ENCODE measurements at regions not wholly inside any gene's neighbourhood (a gene's known extent, or its start where the extent isn't known, plus 50 kb on each side); places are given as distances from the start of the nearest gene placed in this dataset.

GRCh38 chr10:29715296-29715695, 80.5 kb upstream of the SVIL start:
- no peaks in the 10 kb centered on the region for H3K4me1 ChIP-seq (ENCODE audit: control insufficient read depth in 2 of 3, insufficient read depth in 2 of 3, low read depth in 1 of 3, low read length in 3 of 3)
- DNase-seq (no peak), FAIRE-seq (no peak)
- H3K4me3 ChIP-seq (ENCODE audit: low read length in 3 of 3), result no peak overlapping the region
- H3K27ac ChIP-seq (ENCODE audit: low read depth in 2 of 2, low read length in 2 of 2), result no peak overlapping the region
- no peaks in the 10 kb centered on the region for H3K36me3 ChIP-seq (ENCODE audit: control insufficient read depth in 2 of 3, insufficient read depth in 3 of 3, low read length in 3 of 3)
- H3K9me3 ChIP-seq (ENCODE audit: control insufficient read depth in 2 of 3, insufficient read depth in 1 of 3, low read length in 3 of 3), result no peaks in the 10 kb centered on the region
- H3K27me3 ChIP-seq (ENCODE audit: control insufficient read depth, insufficient read depth, low read length), result no peaks in the 10 kb centered on the region
- H3K9ac ChIP-seq (ENCODE audit: low read length in 3 of 3), result no peak overlapping the region
- intact Hi-C loops (cut with DNase I), result no loop called here
- no peak for TF ChIP-seq CTCF (IDR thresholded peaks at IDR 0.05; ENCODE audit: borderline replicate concordance, extremely low read depth, insufficient read depth)

GRCh38 chr10:29714096-29714874, 79.5 kb upstream of the SVIL start:
- no peak overlapping the region for H3K9ac ChIP-seq (ENCODE audit: low read length in 3 of 3)
- no peak for FAIRE-seq

GRCh38 chr10:29713450-29713849, 78.7 kb upstream of the SVIL start:
- no peak for FAIRE-seq
- H3K36me3 ChIP-seq (ENCODE audit: control insufficient read depth in 2 of 3, insufficient read depth in 3 of 3, low read length in 3 of 3), result no peaks in the 10 kb centered on the region

More at GRCh38 chr10:29714096-29714874, 79.5 kb upstream of the SVIL start:
- Histone ChIP-seq H3K4me3 (ENCODE audit: low read length in 3 of 3) (no peak overlapping the region), H3K4me1 (ENCODE audit: control insufficient read depth in 2 of 3, insufficient read depth in 2 of 3, low read depth in 1 of 3, low read length in 3 of 3) (no peaks in the 10 kb centered on the region), H3K36me3 (ENCODE audit: control insufficient read depth in 2 of 3, insufficient read depth in 3 of 3, low read length in 3 of 3) (no peaks in the 10 kb centered on the region), H3K9me3 (ENCODE audit: control insufficient read depth in 2 of 3, insufficient read depth in 1 of 3, low read length in 3 of 3) (no peaks in the 10 kb centered on the region), H3K27me3 (ENCODE audit: control insufficient read depth, insufficient read depth, low read length) (no peaks in the 10 kb centered on the region), H3K27ac (ENCODE audit: low read depth in 2 of 2, low read length in 2 of 2) (no peak overlapping the region)
- intact Hi-C loops (cut with DNase I), result no loop called here
- DNase-seq, result no peak
- no peak for TF ChIP-seq CTCF (IDR thresholded peaks at IDR 0.05; ENCODE audit: borderline replicate concordance, extremely low read depth, insufficient read depth)

More at GRCh38 chr10:29713450-29713849, 78.7 kb upstream of the SVIL start:
- no peaks in the 10 kb centered on the region for H3K4me1 ChIP-seq (ENCODE audit: control insufficient read depth in 2 of 3, insufficient read depth in 2 of 3, low read depth in 1 of 3, low read length in 3 of 3)
- H3K4me3 ChIP-seq (ENCODE audit: low read length in 3 of 3), result no peak overlapping the region
- H3K27me3 ChIP-seq (ENCODE audit: control insufficient read depth, insufficient read depth, low read length), result no peaks in the 10 kb centered on the region
- no peak for TF ChIP-seq CTCF (IDR thresholded peaks at IDR 0.05; ENCODE audit: borderline replicate concordance, extremely low read depth, insufficient read depth)
- DNase-seq, result no peak
- H3K9ac ChIP-seq (ENCODE audit: low read length in 3 of 3), result no peak overlapping the region
- no peak overlapping the region for H3K27ac ChIP-seq (ENCODE audit: low read depth in 2 of 2, low read length in 2 of 2)
- intact Hi-C loops (cut with DNase I), result no loop called here
- no peaks in the 10 kb centered on the region for H3K9me3 ChIP-seq (ENCODE audit: control insufficient read depth in 2 of 3, insufficient read depth in 1 of 3, low read length in 3 of 3)

Measured in kidney (tissue), 13 donors.